ENCODE measurements at regions not wholly inside any gene's neighbourhood (a gene's known extent, or its start where the extent isn't known, plus 50 kb on each side); places are given as distances from the start of the nearest gene placed in this dataset.

DNA sequence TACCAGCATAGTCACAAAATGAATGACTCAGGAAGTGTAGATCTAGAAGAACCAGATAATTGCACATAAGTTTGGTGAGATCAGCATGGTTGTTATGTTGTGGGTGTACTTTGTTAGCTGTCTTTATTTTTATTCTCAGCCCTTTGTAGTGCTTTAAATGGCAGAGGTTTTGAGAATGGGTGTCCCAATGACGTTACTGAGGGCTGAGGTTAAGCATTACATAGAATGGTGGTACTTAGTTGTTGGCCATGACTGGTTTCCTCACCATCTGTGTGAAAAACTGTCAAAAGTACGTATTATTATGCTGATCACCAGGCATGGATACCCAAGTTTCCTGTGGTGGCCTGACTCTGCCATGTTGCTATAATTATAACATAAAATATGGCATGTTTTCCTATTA is 165.8 kb downstream of the UBE2E3 start:
- DNase-seq (ENCODE audit: low read depth in 3 of 3, low spot score in 1 of 3) = no peak

DNA sequence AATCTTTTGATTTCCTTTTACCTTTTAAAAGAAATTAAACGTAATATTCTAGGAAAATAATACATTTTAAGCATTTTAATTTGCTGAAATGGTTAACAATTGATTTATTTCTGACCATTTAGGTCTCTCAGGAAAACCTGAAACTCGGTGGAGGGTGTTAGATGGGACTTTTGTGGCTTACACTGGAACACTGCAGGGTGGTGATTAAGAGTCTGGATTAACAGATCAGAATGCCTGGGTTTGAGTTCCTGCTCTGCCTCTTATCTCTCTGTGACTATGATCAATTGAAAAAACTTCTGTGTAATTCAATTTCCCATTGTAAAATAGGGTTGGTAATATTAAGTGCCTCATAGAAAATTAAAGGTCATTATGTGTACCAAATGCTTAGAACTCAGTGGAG is 168.7 kb downstream of the UBE2E3 start:
- DNase-seq (ENCODE audit: low read depth in 3 of 3, low spot score in 1 of 3) = no peak

DNA sequence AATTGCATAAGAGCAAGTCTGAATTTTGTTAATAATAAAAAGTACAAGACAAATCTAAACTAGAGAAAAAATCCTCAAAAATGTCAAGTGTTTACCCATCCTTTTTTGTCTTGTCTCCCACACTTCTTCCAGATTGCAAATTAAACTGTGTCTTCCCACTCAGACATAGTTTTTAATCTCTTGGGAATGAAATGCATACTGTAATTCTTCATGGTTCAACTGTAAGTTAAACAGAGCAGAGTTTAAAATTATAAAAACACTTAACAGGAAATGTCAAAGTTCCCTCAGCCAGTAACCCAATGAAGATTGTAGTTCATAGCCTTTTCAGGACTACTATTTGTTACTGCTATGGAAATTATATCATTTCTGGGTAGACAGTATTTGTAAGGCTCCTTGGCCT is 171.8 kb downstream of the UBE2E3 start:
- no peak for DNase-seq (ENCODE audit: low read depth in 3 of 3, low spot score in 1 of 3)

DNA sequence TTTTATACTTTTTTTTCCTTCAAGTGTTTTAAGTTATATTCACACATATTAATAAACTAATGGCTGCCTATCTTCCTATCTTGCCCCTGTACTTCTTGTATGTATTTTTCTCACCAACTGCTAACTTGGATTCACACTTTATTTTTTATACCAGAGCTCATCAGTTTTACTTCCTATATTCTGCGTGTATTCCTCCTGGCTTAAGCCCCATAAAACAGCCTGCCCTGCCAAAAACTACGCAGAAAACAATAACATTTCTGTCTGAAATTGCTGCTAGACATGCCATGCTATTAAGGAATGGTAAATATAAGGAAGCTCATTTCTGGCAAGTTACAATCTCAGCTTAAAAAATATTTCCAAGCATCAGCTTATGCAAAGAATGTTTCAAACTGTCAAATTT is 172.3 kb downstream of the UBE2E3 start:
- DNase-seq (ENCODE audit: low read depth in 3 of 3, low spot score in 1 of 3) = no peak

DNA sequence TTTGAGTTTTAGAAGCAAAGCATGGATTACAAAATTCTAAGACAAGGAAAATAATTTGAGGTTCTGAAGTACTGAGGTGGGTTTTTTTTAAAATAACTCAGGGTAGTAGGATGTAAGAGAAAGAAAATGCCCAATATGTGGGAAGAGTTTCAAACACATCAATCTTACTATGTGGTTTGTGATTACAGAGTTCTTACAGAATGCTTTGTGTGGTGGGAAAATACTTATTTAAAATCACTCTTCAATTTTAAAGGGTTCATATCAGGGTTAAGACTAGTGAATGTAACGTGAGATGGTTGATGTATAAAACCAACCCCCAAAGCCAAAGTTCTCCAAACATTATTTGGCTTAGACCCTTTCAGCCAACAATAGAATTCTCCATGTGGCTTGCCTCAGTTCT is 173.5 kb downstream of the UBE2E3 start:
- no peak for DNase-seq (ENCODE audit: low read depth in 3 of 3, low spot score in 1 of 3)

DNA sequence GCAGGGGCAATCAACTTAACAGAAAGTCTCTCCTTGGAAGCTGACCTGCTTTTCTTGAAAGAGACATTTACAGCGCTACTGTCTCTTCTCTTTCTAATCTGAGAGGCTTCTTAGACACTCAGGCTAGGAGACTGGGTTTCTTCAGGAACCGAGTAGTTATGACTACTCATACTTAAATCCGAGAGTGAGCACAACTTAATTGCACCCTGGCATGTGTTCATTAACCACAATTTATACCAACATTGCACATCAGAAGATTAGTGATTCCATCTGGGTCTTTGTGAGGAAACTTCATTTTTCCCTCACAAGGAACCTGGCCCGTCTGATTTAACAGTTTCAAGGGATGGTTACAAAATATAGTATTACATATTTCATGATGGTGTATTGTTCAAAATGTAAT is 176.9 kb downstream of the UBE2E3 start:
- DNase-seq (ENCODE audit: low read depth in 3 of 3, low spot score in 1 of 3) = no peak

DNA sequence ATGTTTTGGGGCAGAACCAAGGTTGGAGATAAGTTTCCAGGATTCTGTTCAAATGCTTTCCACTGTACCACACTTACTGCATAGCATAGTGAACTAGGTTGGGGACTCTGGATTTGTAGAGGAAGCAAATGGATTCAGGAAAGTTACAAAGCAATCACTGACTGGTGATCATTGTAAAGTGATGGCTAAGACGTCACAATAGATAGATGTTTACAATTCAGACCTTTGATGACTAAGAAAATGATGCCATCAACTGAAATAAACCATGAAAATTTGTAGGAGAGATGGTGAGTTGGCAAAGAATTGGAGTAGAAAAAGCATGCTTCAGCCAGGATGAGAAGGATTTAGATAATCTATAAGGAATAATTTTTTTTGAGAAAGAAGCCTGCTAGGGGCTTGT is 178.0 kb downstream of the UBE2E3 start:
- no peak for DNase-seq (ENCODE audit: low read depth in 3 of 3, low spot score in 1 of 3)

DNA sequence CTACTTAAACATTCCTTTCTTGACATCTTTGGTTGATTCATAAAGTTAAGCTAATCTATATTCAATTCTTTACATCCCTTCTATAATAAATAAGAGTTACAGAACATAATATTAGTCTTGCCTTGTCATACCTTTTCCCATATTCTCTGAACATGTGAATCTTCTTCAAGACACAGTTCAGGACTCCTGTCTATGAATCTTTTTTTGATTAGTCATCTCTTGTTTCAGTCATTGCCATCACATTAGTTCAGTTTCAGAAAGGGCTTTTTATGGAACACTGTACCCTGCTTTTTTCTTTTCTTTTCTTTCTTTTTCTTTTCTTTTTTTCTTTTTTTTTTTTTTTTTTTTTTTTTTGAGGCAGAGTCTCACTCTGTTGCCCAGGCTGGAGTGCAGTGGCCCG is 181.2 kb downstream of the UBE2E3 start:
- no peak for DNase-seq (ENCODE audit: low read depth in 3 of 3, low spot score in 1 of 3)

DNA sequence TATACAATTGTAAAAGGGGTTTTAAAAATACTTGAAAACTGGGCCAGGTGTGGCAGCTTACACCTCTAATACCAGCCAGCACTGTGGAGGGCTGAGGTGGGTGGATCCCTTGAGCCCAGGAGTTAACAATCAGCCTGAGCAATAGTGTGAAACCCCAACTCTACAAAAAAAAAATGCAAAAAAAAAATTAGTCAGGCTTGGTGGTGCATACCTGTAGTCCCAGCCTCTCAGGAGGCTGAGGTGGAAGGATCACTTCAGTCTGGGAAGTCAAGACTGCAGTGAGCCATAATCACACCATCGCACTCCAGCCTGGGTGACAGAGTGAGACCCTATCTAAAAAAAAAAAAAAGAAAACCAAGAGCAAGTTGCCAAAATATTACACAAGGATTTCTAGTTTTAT is 182.7 kb downstream of the UBE2E3 start:
- no peak for DNase-seq (ENCODE audit: low read depth in 3 of 3, low spot score in 1 of 3)

DNA sequence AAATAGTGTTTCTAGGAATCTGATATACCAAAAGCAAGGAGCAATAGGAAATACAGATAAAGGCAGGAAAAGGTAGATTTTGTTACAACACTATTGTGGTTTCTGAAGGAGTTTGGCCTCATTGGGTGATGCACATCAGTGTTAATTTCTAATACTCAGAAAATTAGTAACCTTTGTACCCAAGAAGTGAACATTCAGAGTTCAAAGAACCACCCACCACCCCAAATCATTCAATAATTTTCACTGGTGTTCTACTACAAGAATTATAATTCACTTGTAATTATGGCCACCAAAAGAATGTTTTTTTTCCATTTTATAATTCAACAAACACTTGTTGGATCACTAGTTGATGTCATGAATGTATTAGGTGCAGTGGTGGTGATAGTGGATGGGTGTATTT is 183.3 kb downstream of the UBE2E3 start:
- DNase-seq (ENCODE audit: low read depth in 3 of 3, low spot score in 1 of 3) = no peak

DNA sequence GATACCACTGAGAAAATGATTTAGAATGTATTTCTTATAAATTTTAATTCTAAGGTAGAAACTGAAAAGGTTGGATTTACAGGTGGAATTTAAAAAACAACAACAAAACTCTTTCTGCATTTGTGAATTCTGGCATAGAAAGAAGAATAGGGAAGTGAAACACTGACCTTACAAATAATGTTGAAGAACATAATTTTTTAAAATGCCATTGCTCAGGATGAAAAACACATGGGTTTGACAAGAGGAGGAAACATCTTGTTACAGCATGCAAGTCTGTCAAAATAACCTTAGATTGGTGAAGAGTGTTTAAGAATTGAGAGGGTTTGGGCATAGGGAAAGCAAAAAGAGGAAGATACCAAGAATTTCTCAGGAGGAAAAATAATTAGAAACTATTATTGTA is 184.3 kb downstream of the UBE2E3 start:
- DNase-seq (ENCODE audit: low read depth in 3 of 3, low spot score in 1 of 3) = no peak

DNA sequence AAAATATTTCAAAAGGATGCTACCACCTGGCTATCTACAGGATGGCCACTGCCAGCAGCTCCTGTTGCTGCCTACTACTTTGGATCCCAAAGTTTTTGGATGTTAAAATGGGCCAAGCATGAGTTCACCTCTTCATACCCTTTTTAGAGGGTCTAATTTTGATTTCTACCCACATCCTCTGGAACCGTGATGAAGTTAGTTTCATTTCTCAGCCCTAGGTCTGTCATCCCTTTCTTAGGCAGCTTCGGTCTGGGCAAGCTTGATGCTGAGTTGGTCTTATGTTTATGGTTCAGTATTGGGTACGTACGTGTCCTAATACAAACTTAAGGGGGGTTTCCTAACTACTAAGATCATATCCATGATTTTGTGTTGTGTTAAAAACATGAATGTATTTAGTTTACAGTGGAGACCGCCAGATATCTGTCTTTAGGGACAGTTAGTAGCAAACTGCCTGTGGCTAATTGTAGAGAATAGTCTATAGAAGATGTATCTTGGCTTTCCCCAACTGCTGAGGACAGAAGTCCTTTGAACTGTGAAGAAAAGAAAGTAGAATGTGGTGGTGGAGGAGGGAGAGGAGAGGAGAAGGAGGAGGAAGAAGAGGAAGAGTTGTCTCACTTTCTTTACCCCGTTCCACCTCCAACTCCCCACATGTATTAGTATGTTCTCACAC is 184.9 kb downstream of the UBE2E3 start:
- no peak for DNase-seq (ENCODE audit: low read depth in 3 of 3, low spot score in 1 of 3)

DNA sequence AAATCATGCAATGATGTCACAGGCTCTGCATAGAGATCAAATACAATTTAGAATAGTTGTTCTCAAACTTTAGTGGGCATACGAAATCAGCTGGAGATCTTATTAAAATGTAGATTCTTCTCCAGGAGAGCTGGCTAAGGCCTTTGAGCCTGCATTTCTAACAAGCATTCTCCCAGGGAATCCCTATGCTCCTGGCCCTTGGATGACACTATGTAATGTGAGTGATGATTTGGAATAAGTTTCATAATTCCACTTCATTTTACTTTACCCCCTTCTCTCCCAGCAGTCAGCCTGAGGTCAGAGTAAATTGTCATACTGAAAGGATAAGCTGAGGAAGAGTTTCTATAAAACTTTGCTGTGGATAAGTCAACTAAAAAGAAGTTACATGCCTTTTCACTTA is 189.1 kb downstream of the UBE2E3 start:
- no peak for DNase-seq (ENCODE audit: low read depth in 3 of 3, low spot score in 1 of 3)

DNA sequence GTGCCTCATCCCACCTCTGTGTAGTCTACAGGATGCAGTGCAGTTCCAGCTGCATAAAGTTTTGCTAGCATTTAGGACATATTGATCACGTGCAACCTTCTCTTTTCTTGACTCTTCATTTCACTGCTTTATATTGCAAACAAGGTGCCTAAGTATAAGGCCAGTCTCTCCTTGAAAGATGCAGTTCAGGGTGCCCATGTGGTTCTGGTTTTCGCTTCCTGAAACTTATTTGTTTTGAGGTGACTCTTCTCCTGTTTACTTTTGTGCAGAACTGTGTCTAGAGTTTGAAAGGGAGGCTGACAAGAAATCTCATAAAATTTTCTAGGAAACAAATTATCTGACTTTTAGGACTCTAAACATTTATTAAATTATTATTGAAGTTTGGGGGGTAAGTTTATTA is 189.9 kb downstream of the UBE2E3 start:
- no peak for DNase-seq (ENCODE audit: low read depth in 3 of 3, low spot score in 1 of 3)

DNA sequence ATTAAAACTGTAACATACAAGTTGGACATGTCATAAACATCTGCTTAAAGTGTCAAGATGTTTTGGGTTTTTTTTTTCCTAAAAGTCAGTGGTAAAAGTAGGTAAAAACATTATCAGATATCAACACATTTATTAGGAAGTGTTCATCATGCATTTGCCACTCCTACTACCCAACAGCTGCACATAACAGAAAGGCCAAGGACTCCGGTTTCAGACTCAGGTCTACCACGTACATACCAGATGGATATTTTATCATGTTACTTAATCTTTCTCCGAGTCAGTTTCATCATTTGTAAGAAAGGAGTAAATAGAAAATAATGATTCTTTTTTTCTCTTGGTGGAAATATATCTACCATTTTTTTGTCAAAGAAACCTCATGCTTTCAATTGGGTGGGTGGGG is 192.3 kb downstream of the UBE2E3 start:
- no peak for DNase-seq (ENCODE audit: low read depth in 3 of 3, low spot score in 1 of 3)

DNA sequence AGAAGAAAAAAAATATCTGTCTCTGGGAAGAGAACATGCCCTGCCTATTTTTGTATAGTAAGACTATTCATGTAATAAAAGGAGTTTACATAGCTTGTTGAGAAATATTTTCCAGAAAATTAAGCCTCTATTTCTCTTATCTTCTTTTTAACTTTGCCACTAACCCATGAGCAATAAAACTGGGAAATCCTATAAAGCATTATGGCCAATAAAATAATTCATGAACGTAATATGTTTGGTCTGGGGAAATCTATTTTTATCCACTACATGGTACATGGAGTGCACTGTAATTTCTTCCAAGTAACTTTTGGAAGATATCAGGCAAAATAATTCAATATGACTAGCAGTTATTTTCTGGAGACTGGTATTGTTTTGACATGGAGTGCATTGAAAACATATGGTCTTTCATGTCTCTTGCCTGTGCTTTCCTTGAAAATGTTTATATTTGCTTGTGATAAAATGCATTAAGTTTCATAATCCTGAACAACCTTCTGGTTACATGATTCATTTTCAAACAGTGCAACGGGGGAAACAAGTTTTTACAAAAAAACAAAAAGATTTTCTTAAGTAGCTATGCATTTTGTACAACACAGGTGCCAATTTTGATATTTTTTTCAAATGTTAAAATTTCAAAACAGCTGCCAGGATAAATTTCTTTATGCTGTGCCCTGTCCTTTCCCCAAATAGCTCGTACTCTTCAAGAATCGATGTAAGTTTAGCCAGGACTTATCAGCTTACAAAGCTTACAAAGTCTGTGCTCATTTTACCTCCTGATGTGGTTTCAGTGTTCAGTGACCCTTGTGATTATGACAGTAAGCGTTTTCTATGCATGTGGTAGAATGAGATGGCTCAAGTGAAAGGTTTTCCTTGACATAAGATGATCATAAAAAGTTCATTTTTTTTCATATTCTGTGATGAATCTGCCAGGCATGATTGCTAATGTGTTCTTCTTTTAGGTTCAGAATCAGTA is 194.5 kb downstream of the UBE2E3 start:
- DNase-seq (ENCODE audit: low read depth in 3 of 3, low spot score in 1 of 3) = no peak

DNA sequence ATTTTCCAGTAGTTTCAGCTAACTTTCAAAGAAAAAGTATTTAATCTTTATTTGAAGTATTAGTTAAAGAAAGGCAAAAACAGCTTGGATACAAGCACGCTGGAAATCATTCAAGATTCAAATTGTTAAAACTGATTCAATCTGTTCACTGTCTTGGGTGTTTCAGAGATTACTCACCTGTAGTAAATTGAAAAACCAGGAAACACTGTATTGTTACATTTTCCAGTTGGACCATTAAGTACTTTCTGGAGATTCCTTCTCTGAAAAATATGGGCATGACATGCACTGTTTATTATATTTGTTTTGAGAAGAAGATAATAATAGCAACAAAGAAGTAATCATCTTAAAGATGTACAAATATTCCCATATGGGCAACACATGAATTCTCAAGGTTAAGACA is 196.1 kb downstream of the UBE2E3 start:
- DNase-seq (ENCODE audit: low read depth in 3 of 3, low spot score in 1 of 3) = no peak

DNA sequence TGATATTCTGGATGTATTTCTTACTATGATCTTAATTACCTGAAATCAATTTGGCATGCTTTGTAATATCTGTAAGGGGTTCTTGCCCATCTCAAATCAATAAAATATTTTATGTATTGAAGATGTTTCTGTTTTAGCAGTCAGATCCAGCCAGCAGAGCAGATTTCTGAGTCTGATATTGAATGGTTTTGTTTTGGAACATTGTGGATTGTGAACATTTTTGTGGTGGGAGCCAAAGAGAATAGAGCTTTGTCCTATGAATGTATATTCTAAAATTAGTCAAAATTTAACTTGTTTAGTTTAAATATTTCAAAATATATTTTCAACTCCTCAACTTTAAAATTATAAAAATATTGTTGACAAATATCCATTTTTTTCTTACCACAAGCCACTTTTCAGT is 197.0 kb downstream of the UBE2E3 start:
- DNase-seq (ENCODE audit: low read depth in 3 of 3, low spot score in 1 of 3) = no peak

DNA sequence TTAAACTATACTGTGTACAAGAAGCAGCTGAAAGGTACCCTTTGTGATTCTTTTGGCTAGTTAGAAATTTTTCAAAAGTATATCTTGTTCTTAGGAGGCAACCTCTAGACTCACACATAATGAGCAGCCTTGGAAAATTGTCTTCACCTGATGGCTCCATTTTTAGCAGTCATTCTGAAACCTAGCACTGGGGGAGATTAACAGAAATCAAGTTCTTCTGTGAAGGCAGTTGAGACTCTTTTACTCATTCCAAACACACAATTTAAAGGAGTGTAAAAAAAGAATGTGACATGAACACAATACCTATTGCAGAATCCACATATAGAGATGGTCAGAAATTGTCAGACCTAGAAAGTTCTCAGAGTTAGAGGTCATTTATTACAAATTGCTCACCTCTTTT is 197.7 kb downstream of the UBE2E3 start:
- DNase-seq (ENCODE audit: low read depth in 3 of 3, low spot score in 1 of 3) = no peak

DNA sequence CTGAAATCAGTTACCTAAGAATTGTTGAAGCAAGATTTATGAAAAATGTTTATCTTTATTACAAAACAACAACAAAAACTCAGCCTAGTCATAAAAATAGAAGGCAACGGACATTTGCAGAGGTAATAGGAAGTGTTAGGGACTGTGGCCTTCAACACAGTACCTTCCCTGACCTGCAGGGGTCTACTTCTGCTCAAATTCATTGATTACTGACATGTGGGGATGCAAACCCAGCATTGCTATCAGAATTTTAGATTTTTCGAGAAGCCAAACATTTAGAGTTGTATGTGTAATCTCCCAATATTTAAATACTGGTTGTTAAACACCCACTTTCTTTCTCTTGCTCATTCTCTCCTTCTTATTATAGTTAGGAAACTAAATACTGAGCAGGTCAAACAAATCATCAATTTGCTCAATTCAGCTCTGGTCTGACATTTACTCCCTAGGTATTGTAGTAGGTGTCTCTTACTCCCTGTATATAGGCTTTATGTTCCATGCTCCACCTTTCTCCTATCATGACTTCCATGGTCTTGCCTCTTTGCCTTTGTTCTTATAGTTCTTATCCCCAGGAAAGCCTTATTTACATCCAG is 198.5 kb downstream of the UBE2E3 start:
- DNase-seq (ENCODE audit: low read depth in 3 of 3, low spot score in 1 of 3) = peak in 1 of 3 donors; percentile 2

DNA sequence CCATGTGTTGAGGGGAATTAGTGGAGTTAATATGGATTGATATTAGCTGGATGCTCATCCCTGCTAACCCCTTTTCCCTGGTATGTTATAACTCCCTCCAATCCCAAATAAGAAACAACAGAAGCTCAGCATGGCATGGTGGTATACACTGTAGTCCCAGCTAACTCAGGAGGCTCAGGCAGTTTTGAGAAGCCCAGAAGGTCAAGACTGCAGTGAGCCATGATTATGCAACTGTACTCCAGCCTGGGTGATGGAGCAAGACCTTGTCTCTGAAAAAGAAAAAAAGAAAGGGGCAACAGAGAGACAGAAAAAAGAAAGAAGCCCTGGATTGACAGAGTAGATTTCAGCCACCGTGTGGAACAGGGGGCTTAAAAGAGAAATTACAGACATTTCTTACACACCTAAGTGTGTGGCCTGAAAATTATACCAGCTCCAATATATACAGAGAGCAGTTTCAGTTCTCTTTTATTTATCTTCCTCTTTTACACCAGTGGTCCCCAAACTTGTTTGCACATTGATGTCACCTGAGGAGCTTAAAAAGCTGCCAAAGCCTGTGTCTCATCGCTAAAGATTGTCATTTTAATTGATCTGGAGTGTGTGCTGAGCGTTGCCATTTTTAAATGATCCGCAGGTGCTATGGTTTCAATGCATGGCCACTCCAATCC is 203.6 kb downstream of the UBE2E3 start:
- DNase-seq (ENCODE audit: low read depth in 3 of 3, low spot score in 1 of 3) = no peak

DNA sequence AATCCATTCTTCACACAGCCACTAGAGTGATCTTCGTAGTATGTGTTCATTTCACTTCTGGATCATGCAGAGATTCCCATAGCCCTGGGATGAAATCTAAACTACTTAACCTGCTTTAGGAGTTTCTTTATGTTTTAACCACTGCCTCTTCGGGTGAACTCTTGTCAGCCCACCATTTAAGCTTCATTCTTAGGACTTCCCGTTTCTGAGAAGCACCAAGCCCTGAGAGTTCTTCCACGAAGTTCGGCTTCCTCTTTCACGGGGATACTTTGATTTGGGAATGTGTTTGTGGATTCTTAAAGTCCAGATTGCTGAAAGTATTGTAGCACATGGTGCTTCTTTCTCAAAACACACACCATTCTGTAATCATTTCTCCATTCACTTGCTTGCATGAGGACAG is 205.0 kb downstream of the UBE2E3 start:
- no peak for DNase-seq (ENCODE audit: low read depth in 3 of 3, low spot score in 1 of 3)

All from stimulated activated CD4-positive, alpha-beta T cell treated with anti-CD3 and anti-CD28 coated beads, TNF-alpha, amount 100 ng/mL, for 1 hour (primary cell).